CD4-positive, CD25-positive, alpha-beta regulatory T cell (primary cell): ENCODE measurements at regions not wholly inside any gene's neighbourhood (a gene's known extent, or its start where the extent isn't known, plus 50 kb on each side); places are given as distances from the start of the nearest gene placed in this dataset.

Source experiments
- ATAC-seq, 2 donors: fragments of 150-1000 bp; cut with Tn5 transposase; one replicate each; pipeline ENCODE4 v1.10.0; 2021; ENCODE audit warnings: low read depth in 2 of 2, moderate number of reproducible peaks in 2 of 2, moderate library complexity in 1 of 2
- DNase-seq, 3 donors: peaks; one replicate each; pipeline versions ENCODE4 v3.0.0 to v3.0.0-alpha.2; 2012 to 2022; ENCODE audit warnings: mixed read lengths in 1 of 3
- H3K27ac ChIP-seq: one replicate; pipeline ENCODE4 v1.7.0; 2013; ENCODE audit warnings: mild to moderate bottlenecking, low read length; ENCODE audit not compliant: insufficient read depth, poor library complexity, severe bottlenecking
- H3K27me3 ChIP-seq: one replicate; pipeline ENCODE4 v1.7.0; 2013; ENCODE audit warnings: low read length; ENCODE audit not compliant: control insufficient read depth, insufficient read depth
- H3K36me3 ChIP-seq: one replicate; pipeline ENCODE4 v1.7.0; 2013; ENCODE audit warnings: mild to moderate bottlenecking, low read length, moderate library complexity; ENCODE audit not compliant: control insufficient read depth, insufficient read depth
- H3K4me1 ChIP-seq: 2 replicates; pipeline ENCODE4 v1.7.0; 2013; ENCODE audit warnings: mild to moderate bottlenecking, low read length; ENCODE audit not compliant: insufficient read depth, control insufficient read depth, poor library complexity, severe bottlenecking
- H3K4me3 ChIP-seq: one replicate; pipeline ENCODE4 v1.7.0; 2013; ENCODE audit warnings: low read depth, mild to moderate bottlenecking, low read length, moderate library complexity
- H3K9me3 ChIP-seq, 2 experiments: 1 replicate in 1 of 2; 2 replicates in 1 of 2; pipeline ENCODE4 v1.7.0; 2013; ENCODE audit warnings: low read length in 2 of 2, mild to moderate bottlenecking in 1 of 2, moderate library complexity in 1 of 2; ENCODE audit not compliant: control insufficient read depth in 2 of 2
- H3K27ac Mint-ChIP-seq, 3 donors: one replicate each; pipeline ENCODE4 v1.8.0; 2020 to 2022; ENCODE audit warnings: mild to moderate bottlenecking in 3 of 3, mixed read lengths in 3 of 3, moderate library complexity in 2 of 3
- H3K27me3 Mint-ChIP-seq: one replicate; pipeline ENCODE4 v1.8.0; 2022; ENCODE audit warnings: mild to moderate bottlenecking, mixed read lengths
- H3K36me3 Mint-ChIP-seq: one replicate; pipeline ENCODE4 v1.8.0; 2020; ENCODE audit warnings: mixed read lengths
- H3K4me1 Mint-ChIP-seq, 4 donors: one replicate each; pipeline ENCODE4 v1.8.0; 2020 to 2022; ENCODE audit warnings: mixed read lengths in 4 of 4, mild to moderate bottlenecking in 1 of 4
- H3K4me3 Mint-ChIP-seq, 4 donors: one replicate each; pipeline ENCODE4 v1.8.0; 2020 to 2022; ENCODE audit warnings: mild to moderate bottlenecking in 4 of 4, mixed read lengths in 4 of 4, moderate library complexity in 3 of 4
- H3K9me3 Mint-ChIP-seq, 7 donors: one replicate each; pipeline ENCODE4 v1.8.0; 2020 to 2022; ENCODE audit warnings: mixed read lengths in 7 of 7, mild to moderate bottlenecking in 3 of 7, moderate library complexity in 2 of 7

GRCh38 chr7:115635376-115635775, 395.2 kb downstream of the TFEC start:
- no peak overlapping the region for H3K27ac ChIP-seq
- no peaks in the 10 kb centered on the region for H3K4me1 ChIP-seq
- no peak for DNase-seq
- no peak overlapping the region for H3K4me3 ChIP-seq
- H3K27me3 ChIP-seq, result no peaks in the 10 kb centered on the region
- no peaks in the 10 kb centered on the region for H3K9me3 ChIP-seq
- H3K4me3 Mint-ChIP-seq, result no peak overlapping the region
- H3K36me3 ChIP-seq, result no peaks in the 10 kb centered on the region
- H3K9me3 Mint-ChIP-seq, result peaks cover 0 to 7% (median 2%) of the 10 kb centered on the region in 7 donors
- no peak for ATAC-seq
- no peaks in the 10 kb centered on the region for H3K36me3 Mint-ChIP-seq
- no peak overlapping the region for H3K27ac Mint-ChIP-seq
- no peaks in the 10 kb centered on the region for H3K4me1 Mint-ChIP-seq
- no peaks in the 10 kb centered on the region for H3K27me3 Mint-ChIP-seq

GRCh38 chr7:115634633-115635032, 395.9 kb downstream of the TFEC start:
- Histone ChIP-seq H3K4me1 (no peaks in the 10 kb centered on the region), H3K9me3 (no peaks in the 10 kb centered on the region), H3K27me3 (no peaks in the 10 kb centered on the region), H3K4me3 (no peak overlapping the region), H3K27ac (no peak overlapping the region), H3K36me3 (no peaks in the 10 kb centered on the region)
- peaks cover 0 to 5% (median 0%) of the 10 kb centered on the region in 7 donors for H3K9me3 Mint-ChIP-seq
- H3K27me3 Mint-ChIP-seq, result no peaks in the 10 kb centered on the region
- no peaks in the 10 kb centered on the region for H3K36me3 Mint-ChIP-seq
- ATAC-seq (no peak), DNase-seq (no peak)
- H3K27ac Mint-ChIP-seq, result no peak overlapping the region
- H3K4me1 Mint-ChIP-seq, result no peaks in the 10 kb centered on the region
- no peak overlapping the region for H3K4me3 Mint-ChIP-seq

- H3K36me3 ChIP-seq, result no peaks in the 10 kb centered on the region
- Mint-ChIP-seq H3K27me3 (no peaks in the 10 kb centered on the region), H3K4me1 (no peaks in the 10 kb centered on the region), H3K9me3 (peaks cover 0 to 5% (median 0%) of the 10 kb centered on the region in 7 donors), H3K36me3 (no peaks in the 10 kb centered on the region), H3K4me3 (no peak overlapping the region), H3K27ac (no peak overlapping the region)
- H3K4me3 ChIP-seq, result no peak overlapping the region
- H3K4me1 ChIP-seq, result no peaks in the 10 kb centered on the region
- ATAC-seq (no peak), DNase-seq (no peak)
- H3K27me3 ChIP-seq, result no peaks in the 10 kb centered on the region
- H3K9me3 ChIP-seq, result no peaks in the 10 kb centered on the region
- H3K27ac ChIP-seq, result no peak overlapping the region
These were observed 397.9 kb downstream of the TFEC start for GRCh38 chr7:115632636-115633035.

- peaks cover 0 to 5% (median 0%) of the 10 kb centered on the region in 7 donors for H3K9me3 Mint-ChIP-seq
- Histone ChIP-seq H3K27ac (no peak overlapping the region), H3K4me1 (no peaks in the 10 kb centered on the region)
These were observed 398.8 kb downstream of the TFEC start for GRCh38 chr7:115631782-115632181.

GRCh38 chr7:115630049-115630448, 400.5 kb downstream of the TFEC start:
- Histone ChIP-seq H3K4me3 (no peak overlapping the region), H3K4me1 (no peaks in the 10 kb centered on the region), H3K27me3 (no peaks in the 10 kb centered on the region), H3K27ac (no peak overlapping the region), H3K36me3 (no peaks in the 10 kb centered on the region), H3K9me3 (no peaks in the 10 kb centered on the region)
- H3K36me3 Mint-ChIP-seq, result no peaks in the 10 kb centered on the region
- H3K27ac Mint-ChIP-seq, result no peak overlapping the region
- no peak for DNase-seq
- H3K4me1 Mint-ChIP-seq, result no peaks in the 10 kb centered on the region
- H3K27me3 Mint-ChIP-seq, result no peaks in the 10 kb centered on the region
- peaks cover 0 to 5% (median 0%) of the 10 kb centered on the region in 7 donors for H3K9me3 Mint-ChIP-seq
- no peak overlapping the region for H3K4me3 Mint-ChIP-seq
- ATAC-seq, result no peak

More at GRCh38 chr7:115631782-115632181, 398.8 kb downstream of the TFEC start:
- H3K27ac Mint-ChIP-seq, result no peak overlapping the region
- H3K27me3 ChIP-seq, result no peaks in the 10 kb centered on the region
- DNase-seq, result no peak
- no peaks in the 10 kb centered on the region for H3K36me3 Mint-ChIP-seq
- H3K4me3 ChIP-seq, result no peak overlapping the region
- no peak for ATAC-seq
- no peaks in the 10 kb centered on the region for H3K36me3 ChIP-seq
- no peak overlapping the region for H3K4me3 Mint-ChIP-seq
- H3K4me1 Mint-ChIP-seq, result no peaks in the 10 kb centered on the region
- H3K27me3 Mint-ChIP-seq, result no peaks in the 10 kb centered on the region
- H3K9me3 ChIP-seq, result no peaks in the 10 kb centered on the region

- no peaks in the 10 kb centered on the region for H3K27me3 Mint-ChIP-seq
These were observed 411.9 kb downstream of the TFEC start for GRCh38 chr7:115618676-115619075.

GRCh38 chr7:115613836-115614235, 416.7 kb downstream of the TFEC start:
- Histone ChIP-seq H3K36me3 (no peaks in the 10 kb centered on the region), H3K9me3 (no peaks in the 10 kb centered on the region), H3K27ac (no peak overlapping the region), H3K27me3 (no peaks in the 10 kb centered on the region), H3K4me3 (no peak overlapping the region), H3K4me1 (no peaks in the 10 kb centered on the region)
- Mint-ChIP-seq H3K36me3 (no peaks in the 10 kb centered on the region), H3K4me1 (no peaks in the 10 kb centered on the region), H3K27ac (no peak overlapping the region), H3K27me3 (no peaks in the 10 kb centered on the region), H3K9me3 (peaks cover 0 to 3% (median 0%) of the 10 kb centered on the region in 7 donors), H3K4me3 (no peak overlapping the region)
- DNase-seq, result no peak
- no peak for ATAC-seq

More at GRCh38 chr7:115618676-115619075, 411.9 kb downstream of the TFEC start:
- ATAC-seq (no peak), DNase-seq (no peak)
- Mint-ChIP-seq H3K27ac (no peak overlapping the region), H3K36me3 (no peaks in the 10 kb centered on the region), H3K4me1 (no peaks in the 10 kb centered on the region), H3K9me3 (peaks cover 0 to 2% (median 0%) of the 10 kb centered on the region in 7 donors), H3K4me3 (no peak overlapping the region)
- Histone ChIP-seq H3K4me3 (no peak overlapping the region), H3K9me3 (no peaks in the 10 kb centered on the region), H3K4me1 (no peaks in the 10 kb centered on the region), H3K36me3 (no peaks in the 10 kb centered on the region), H3K27ac (no peak overlapping the region), H3K27me3 (no peaks in the 10 kb centered on the region)

GRCh38 chr7:115603416-115603815, 427.1 kb downstream of the TFEC start:
- ATAC-seq, result no peak
- DNase-seq, result no peak
- peaks cover 0 to 6% (median 0%) of the 10 kb centered on the region in 7 donors for H3K9me3 Mint-ChIP-seq

More at GRCh38 chr7:115603416-115603815, 427.1 kb downstream of the TFEC start:
- H3K4me3 ChIP-seq, result no peak overlapping the region
- H3K36me3 Mint-ChIP-seq, result no peaks in the 10 kb centered on the region
- H3K9me3 ChIP-seq, result no peaks in the 10 kb centered on the region
- no peaks in the 10 kb centered on the region for H3K4me1 ChIP-seq
- no peaks in the 10 kb centered on the region for H3K4me1 Mint-ChIP-seq
- no peak overlapping the region for H3K27ac Mint-ChIP-seq
- H3K27me3 ChIP-seq, result no peaks in the 10 kb centered on the region
- no peaks in the 10 kb centered on the region for H3K36me3 ChIP-seq
- H3K4me3 Mint-ChIP-seq, result no peak overlapping the region
- H3K27ac ChIP-seq, result no peak overlapping the region
- H3K27me3 Mint-ChIP-seq, result no peaks in the 10 kb centered on the region
